ENCODE measurements at regions not wholly inside any gene's neighbourhood (a gene's known extent, or its start where the extent isn't known, plus 50 kb on each side); places are given as distances from the start of the nearest gene placed in this dataset.

DNA sequence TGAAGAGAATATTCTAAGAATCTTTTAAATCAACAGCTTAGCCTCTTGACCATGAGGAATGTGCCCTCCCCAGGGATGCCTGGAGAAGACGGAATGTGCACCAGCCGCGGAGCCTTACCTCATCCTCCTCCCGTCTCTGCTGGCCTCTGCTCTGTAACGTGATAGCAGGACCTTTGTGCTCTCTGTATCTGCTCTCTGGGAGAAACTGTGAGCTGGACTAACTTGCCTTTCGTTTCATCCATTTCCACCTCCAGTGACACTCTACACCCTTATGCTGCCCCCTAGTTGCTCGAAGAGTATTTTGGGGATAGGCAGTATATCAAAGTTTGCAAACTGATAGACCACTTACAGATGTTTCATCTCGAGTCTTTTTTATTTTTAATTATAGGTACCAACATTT is 141.4 kb downstream of the NPR3 start:
- FAIRE-seq, result peak; percentile 50
- DNase-seq (ENCODE audit: low spot score), result peak; percentile 22
- Histone ChIP-seq H3K36me3 (replicated peaks in 1 of 2; ENCODE audit: control insufficient read depth in 1 of 2, insufficient read depth in 2 of 2, low read length in 2 of 2) (no peaks in the 10 kb centered on the region), H4K20me1 (ENCODE audit: insufficient read depth, low read length) (no peaks in the 10 kb centered on the region), H3K9me3 (ENCODE audit: low read length) (peaks cover 7% of the 10 kb centered on the region; the same call in 1 of the 2 replicates), H3K9ac (ENCODE audit: insufficient read depth, low read depth, low read length) (no peak overlapping the region), H3K4me3 (replicated peaks in 1 of 3; ENCODE audit: insufficient read depth in 1 of 3, low read depth in 2 of 3, low read length in 3 of 3) (no peak overlapping the region), H3K27ac (ENCODE audit: extremely low read length, insufficient read depth, low read length) (no peak overlapping the region), H3K79me2 (ENCODE audit: insufficient read depth, low read length) (no peaks in the 10 kb centered on the region), H3K4me2 (ENCODE audit: low read depth, low read length) (no peak overlapping the region), H3K27me3 (ENCODE audit: control insufficient read depth in 1 of 2, insufficient read depth in 2 of 2, low read length in 2 of 2) (no peaks in the 10 kb centered on the region), H2AFZ (ENCODE audit: low read length) (no peak overlapping the region), H3K4me1 (ENCODE audit: insufficient read depth, low read length) (no peaks in the 10 kb centered on the region)
- intact Hi-C loops (cut with micrococcal nuclease; ENCODE audit: unreplicated experiment) (loop anchor here (2.0 kb wide), 1 partner anchor 144 kb away; no protein-coding TSS in a partner anchor), in situ Hi-C loops (cut with HindIII; ENCODE audit: extremely low pct_ligation_motif_present, low pct_unique_long_range_greater_than_20kb) (no loop called here)
- peak; percentile 89 for ATAC-seq
- 2% methylated on average over 8 of the region's 8 CpGs for WGBS (ENCODE audit: low lambda C conversion rate)
- TF ChIP-seq SETDB1 (CRISPR knock-in tag; IDR thresholded peaks at IDR 0.05; ENCODE audit: borderline replicate concordance), result no peak
- no peak for TF ChIP-seq CEBPB (IDR thresholded peaks at IDR 0.05; ENCODE audit: borderline replicate concordance, low read depth, low read length)
- TF ChIP-seq HNF4A (CRISPR knock-in tag; IDR thresholded peaks at IDR 0.05), result peak; percentile 42; the same call in 1 of the 2 replicates
- peak; percentile 13; the same call in 1 of the 2 replicates for TF ChIP-seq SMC3 (IDR thresholded peaks at IDR 0.05; ENCODE audit: low read length)
- TF ChIP-seq SRSF4 (IDR thresholded peaks at IDR 0.05; ENCODE audit: low read depth, low read length, poor library complexity, severe bottlenecking), result no peak
- no peak for TF ChIP-seq ZBTB7B (CRISPR knock-in tag; IDR thresholded peaks at IDR 0.05)
- TF ChIP-seq, protein P1, sequence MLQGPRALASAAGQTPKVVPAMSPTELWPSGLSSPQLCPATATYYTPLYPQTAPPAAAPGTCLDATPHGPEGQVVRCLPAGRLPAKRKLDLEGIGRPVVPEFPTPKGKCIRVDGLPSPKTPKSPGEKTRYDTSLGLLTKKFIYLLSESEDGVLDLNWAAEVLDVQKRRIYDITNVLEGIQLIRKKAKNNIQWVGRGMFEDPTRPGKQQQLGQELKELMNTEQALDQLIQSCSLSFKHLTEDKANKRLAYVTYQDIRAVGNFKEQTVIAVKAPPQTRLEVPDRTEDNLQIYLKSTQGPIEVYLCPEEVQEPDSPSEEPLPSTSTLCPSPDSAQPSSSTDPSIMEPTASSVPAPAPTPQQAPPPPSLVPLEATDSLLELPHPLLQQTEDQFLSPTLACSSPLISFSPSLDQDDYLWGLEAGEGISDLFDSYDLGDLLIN (CRISPR knock-in tag; IDR thresholded peaks at IDR 0.05; ENCODE audit: borderline replicate concordance), result no peak
- peak; percentile 58 for TF ChIP-seq STAG1 (CRISPR knock-in tag; IDR thresholded peaks at IDR 0.05)
- no peak for TF ChIP-seq TBX2 (CRISPR knock-in tag; IDR thresholded peaks at IDR 0.05; ENCODE audit: borderline replicate concordance)
- no peak for TF ChIP-seq ZNF737 (CRISPR knock-in tag; IDR thresholded peaks at IDR 0.05; ENCODE audit: borderline replicate concordance)
- TF ChIP-seq U2AF2 (IDR thresholded peaks at IDR 0.05; ENCODE audit: low read depth, low read length), result no peak
- no peak for TF ChIP-seq RBAK (CRISPR knock-in tag; IDR thresholded peaks at IDR 0.05)
- TF ChIP-seq, protein P2, sequence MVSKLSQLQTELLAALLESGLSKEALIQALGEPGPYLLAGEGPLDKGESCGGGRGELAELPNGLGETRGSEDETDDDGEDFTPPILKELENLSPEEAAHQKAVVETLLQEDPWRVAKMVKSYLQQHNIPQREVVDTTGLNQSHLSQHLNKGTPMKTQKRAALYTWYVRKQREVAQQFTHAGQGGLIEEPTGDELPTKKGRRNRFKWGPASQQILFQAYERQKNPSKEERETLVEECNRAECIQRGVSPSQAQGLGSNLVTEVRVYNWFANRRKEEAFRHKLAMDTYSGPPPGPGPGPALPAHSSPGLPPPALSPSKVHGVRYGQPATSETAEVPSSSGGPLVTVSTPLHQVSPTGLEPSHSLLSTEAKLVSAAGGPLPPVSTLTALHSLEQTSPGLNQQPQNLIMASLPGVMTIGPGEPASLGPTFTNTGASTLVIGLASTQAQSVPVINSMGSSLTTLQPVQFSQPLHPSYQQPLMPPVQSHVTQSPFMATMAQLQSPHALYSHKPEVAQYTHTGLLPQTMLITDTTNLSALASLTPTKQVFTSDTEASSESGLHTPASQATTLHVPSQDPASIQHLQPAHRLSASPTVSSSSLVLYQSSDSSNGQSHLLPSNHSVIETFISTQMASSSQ (IDR thresholded peaks at IDR 0.05; ENCODE audit: low read depth), result no peak
- TF ChIP-seq, protein P2 (CRISPR knock-in tag; IDR thresholded peaks at IDR 0.05; ENCODE audit: borderline replicate concordance), result no peak
- no peak for TF ChIP-seq ZNF773 (CRISPR knock-in tag; IDR thresholded peaks at IDR 0.05; ENCODE audit: borderline replicate concordance)
- no peak for TF ChIP-seq KAT7 (CRISPR knock-in tag; IDR thresholded peaks at IDR 0.05; ENCODE audit: borderline replicate concordance)
- peak; percentile 59; the same call in 1 of the 2 replicates for TF ChIP-seq SIX1 (CRISPR knock-in tag; IDR thresholded peaks at IDR 0.05; ENCODE audit: borderline replicate concordance)
- TF ChIP-seq, protein P3, sequence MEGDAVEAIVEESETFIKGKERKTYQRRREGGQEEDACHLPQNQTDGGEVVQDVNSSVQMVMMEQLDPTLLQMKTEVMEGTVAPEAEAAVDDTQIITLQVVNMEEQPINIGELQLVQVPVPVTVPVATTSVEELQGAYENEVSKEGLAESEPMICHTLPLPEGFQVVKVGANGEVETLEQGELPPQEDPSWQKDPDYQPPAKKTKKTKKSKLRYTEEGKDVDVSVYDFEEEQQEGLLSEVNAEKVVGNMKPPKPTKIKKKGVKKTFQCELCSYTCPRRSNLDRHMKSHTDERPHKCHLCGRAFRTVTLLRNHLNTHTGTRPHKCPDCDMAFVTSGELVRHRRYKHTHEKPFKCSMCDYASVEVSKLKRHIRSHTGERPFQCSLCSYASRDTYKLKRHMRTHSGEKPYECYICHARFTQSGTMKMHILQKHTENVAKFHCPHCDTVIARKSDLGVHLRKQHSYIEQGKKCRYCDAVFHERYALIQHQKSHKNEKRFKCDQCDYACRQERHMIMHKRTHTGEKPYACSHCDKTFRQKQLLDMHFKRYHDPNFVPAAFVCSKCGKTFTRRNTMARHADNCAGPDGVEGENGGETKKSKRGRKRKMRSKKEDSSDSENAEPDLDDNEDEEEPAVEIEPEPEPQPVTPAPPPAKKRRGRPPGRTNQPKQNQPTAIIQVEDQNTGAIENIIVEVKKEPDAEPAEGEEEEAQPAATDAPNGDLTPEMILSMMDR (CRISPR knock-in tag; IDR thresholded peaks at IDR 0.05), result peak; percentile 48
- CTCF ChIA-PET (ENCODE audit: low intra/inter-chr PET ratio, low total read pairs), result interaction anchor here (1.3 kb wide), 1 partner anchor 145 kb away, joined by 3 read pairs; no protein-coding TSS in a partner anchor
- BruUV-seq (replicated peaks), result no TSS peak
- POLR2A ChIA-PET, result no interaction called here
